Activated CD8-positive, alpha-beta memory T cell treated with anti-CD3 and anti-CD28 coated beads for 4 hours (primary cell): ENCODE measurements at regions not wholly inside any gene's neighbourhood (a gene's known extent, or its start where the extent isn't known, plus 50 kb on each side); places are given as distances from the start of the nearest gene placed in this dataset.

Experiments used
- DNase-seq, 2 donors: peaks; one replicate each; pipeline ENCODE4 v3.0.0-alpha.2; 2020; ENCODE audit warnings: low read depth in 2 of 2

DNA sequence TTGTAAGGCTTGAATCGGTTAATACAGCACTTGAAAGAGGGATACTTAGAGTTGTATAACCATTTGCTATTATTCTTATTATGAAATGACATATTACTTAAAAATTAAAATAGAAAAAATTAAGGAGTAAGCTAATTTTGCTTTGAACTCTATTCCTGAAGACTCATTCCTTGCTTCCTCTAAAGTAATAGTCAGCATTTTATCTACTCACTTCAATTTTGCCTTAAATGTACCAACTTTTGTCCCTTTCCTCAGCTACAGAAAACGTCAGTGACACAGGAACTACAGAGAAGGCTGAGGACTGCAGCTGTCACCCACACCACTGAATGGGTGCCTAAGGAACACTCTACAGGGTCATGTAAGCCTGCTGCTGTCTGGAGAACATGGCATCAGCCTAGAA lies 80.7 kb upstream of the OSR1 start:
- DNase-seq: no peak

DNA sequence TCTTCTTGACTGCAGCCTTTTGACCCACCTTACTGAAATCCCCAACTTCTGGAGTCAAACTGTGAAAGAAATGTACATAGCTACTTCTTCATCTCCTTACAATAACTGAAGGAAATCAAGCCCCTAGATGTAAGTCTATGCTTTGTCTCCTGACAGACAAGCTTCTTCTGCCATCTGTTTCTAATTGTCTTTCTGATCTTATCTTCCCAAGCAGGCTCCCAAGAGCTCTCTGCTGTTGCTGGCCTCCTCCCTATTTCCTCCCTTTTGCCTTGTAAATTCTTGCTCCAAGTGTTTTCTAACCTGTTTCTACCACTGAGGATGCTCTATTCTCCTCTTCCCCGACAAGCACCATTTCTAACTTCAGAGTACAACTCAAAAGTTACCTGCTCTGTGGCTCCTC lies 77.4 kb upstream of the OSR1 start:
- DNase-seq: no peak

DNA sequence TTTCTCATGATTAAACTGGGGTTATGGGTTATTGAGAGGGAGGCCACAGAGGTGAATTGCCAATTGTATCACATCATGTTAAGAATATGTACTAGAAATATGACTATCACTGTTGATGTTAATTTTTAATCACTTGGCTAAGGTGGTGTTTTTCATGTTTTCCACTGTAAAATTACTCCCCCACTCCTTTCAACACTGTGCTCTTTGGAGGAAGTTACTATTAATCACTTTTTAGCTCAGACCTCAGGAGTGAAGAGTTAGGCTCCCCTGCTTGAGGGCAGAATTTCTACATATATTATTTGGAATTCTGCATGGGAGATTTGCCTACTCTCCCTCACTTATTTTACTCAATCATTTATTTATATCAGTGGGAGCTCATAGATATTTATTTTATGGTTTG lies 76.0 kb upstream of the OSR1 start:
- DNase-seq: no peak

DNA sequence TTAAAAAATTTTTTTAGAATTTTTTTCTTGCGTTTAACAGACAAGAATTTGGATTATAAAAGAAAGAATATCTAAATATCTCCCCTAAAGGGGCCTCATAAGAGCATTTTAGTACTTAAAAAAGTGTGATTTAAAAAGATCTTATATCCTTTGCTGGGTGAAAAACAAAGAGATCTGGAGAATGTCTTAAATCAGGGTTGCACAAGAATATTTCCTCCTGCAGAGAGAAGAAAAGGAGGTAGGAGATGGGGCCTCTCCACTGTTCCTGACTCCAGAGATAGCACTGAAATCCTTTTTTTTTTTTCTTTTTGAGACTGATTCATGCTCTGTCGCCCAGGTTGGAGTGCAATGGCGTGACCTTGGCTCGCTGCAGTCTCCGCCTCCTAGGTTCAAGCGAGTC lies 68.5 kb upstream of the OSR1 start:
- DNase-seq: no peak

DNA sequence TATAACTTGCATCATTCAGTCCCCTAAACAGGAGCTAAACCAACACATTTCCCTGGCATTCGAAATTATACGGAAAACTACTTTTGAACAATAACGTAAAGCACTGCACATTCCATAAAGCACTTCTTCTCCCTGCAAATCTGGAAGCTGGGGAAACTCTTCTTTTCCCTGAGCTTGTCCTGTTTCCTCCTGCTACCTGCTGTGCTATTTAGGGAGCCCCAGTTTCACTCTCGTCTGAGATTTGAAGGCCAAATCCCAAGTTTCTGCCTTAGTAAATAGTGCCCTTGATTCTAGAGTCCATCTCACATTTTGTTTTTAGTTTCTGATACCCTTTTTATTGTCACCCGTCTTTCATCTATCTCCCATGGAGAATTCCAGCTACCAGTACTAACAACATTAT lies 67.7 kb upstream of the OSR1 start:
- DNase-seq: no peak

DNA sequence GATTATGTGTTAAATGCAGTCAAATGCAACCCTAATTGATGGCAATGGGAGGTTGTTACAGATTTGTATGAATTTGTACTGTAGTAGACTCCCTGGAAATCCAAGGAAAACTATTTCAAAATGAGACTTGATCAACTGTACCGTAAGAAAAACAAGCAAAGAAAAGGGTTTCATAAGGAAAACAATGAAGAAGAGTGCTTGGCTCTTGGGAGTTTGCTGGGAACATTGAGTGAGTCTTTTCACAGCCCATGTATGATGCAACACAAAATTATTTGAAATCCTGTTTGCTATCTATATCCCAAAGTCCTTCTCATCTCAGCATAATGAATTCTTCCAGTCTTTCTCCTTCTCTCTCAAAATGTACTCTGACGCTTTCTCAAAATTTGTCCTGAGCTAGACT lies 67.0 kb upstream of the OSR1 start:
- DNase-seq: no peak

DNA sequence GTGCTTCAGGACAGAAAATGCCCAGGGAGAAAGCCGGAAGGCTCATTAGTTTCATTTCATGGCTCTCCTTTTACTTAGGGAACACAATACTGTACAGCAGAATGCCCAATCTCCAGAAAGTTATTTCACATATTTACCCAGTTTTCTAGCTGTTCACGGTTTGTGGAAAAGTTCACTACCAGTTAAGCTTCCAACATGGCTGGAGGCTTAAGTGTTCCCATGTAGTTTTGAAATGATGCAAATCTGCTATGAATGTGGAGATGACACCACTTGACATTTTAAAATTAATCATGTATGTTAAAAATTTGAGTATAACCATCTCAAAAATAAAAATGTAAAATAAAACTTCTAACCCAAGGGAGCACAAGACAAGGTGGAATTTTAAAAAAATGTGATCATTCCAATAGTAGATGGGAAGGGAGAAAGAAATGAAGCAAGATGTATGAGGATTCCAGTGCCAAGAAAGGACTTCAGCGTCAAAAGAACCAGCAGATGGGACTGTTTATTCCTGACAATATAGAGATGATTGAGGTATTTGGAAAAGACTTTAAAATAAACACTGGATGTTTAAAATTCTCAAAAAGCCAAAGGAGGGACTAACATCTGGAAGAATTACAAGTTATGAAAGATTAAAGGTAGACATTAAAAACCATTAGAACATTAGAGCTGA lies 60.9 kb upstream of the OSR1 start:
- no peak for DNase-seq

DNA sequence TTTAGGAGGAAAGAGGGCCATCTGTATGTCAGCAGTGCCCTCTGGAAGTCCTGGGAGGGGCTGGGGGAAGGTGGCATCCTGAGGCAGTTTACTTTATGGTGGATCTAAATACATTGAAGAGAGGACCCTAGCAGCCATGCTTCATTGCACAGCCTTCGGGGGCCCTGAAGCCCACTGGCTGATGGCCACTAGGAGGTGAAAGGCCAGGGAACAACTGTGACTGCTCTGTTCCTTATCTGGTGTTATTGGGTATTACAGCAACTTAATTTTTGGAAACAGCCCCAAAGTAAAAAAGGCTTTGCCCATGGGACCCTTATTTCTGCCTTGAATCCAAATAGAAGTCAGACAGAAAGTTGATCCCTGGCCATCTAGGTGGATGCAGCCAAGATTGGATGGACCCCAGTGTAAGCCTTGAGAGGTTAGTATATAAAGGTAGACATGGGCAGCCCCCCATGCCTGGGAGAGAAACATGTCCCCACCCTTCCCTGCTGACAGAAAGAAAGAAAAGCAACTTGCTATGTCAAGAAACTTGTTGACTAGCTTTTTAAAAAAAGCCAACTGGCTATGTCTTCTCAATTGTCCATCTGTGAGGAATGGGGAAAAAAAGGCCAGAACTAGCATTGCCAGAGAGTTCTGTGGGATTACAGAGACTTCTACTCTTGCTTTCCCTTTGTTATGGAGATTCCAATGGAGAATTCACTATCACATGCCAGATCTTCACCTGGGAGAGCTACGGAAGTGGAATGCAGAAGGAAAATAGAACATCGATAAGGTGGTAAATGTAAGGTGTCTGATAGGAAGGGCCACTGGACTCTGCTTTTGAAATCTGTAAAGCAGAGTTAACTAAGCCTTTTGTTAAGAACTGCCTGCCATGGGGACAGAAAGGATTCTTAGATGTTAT lies 58.6 kb upstream of the OSR1 start:
- no peak for DNase-seq

DNA sequence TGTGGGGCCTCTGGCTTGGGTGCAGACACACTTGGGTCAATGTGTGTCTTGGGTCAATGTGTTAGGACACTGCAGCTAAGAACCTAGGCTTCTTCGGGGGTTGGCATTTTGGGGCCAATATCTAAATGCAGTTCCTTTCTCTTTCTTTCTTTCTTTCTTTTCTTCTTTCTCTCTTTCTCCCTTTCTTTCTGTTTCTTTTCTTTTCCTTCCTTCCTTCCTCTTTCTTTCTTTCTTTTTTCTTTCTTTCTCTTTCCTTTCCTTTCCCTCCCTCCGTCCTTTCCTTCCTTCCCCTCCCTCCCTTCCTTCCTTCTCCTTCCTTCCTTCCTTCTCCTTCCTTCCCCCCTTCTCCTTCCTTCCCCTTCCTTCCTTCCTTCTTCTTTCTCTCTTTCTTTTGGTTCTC lies 57.7 kb upstream of the OSR1 start:
- DNase-seq: no peak

DNA sequence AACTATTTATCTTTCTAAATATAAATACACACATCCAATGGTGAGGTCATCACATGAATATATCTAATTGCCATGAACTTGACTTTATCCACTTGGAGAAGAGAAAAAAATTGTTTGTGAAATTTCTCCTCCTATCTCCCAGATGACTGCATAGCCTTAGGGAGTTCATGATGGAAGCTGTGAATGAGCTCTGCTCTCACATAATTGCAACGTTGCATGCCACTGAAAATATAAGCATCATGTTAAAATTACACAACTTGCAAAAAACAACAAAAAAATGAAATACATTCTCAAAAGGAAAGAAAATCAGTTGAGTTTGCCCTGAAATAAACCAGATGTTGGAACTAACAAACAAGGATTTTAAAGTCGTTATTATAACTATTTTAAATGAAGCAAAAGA lies 50.6 kb upstream of the OSR1 start:
- no peak for DNase-seq

DNA sequence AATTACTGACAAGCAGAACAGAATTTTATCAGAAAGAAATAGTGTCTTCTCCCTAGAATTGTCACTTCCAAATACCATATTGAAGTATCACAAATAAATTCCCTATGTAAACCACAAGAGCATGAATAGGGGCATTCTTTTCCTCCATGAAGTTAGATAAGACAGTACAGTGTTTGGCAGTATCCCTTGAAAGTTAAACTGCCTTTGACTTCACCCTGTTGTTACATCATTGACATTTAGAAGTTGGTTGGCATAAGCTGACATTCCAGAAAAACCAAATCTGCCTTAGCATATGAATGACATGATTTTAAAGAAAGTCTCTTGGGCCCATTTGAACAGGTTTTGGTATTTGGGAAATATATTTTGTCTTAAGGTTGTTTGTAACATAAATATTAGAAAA lies 50.2 kb upstream of the OSR1 start:
- no peak for DNase-seq
